GM19240 (cell line): ENCODE measurements at regions not wholly inside any gene's neighbourhood (a gene's known extent, or its start where the extent isn't known, plus 50 kb on each side); places are given as distances from the start of the nearest gene placed in this dataset.

Experiments used
- DNase-seq: peaks from one replicate; pipeline ENCODE4 v3.0.0; 2011; ENCODE audit warnings: low spot score; ENCODE audit not compliant: insufficient read length

DNA sequence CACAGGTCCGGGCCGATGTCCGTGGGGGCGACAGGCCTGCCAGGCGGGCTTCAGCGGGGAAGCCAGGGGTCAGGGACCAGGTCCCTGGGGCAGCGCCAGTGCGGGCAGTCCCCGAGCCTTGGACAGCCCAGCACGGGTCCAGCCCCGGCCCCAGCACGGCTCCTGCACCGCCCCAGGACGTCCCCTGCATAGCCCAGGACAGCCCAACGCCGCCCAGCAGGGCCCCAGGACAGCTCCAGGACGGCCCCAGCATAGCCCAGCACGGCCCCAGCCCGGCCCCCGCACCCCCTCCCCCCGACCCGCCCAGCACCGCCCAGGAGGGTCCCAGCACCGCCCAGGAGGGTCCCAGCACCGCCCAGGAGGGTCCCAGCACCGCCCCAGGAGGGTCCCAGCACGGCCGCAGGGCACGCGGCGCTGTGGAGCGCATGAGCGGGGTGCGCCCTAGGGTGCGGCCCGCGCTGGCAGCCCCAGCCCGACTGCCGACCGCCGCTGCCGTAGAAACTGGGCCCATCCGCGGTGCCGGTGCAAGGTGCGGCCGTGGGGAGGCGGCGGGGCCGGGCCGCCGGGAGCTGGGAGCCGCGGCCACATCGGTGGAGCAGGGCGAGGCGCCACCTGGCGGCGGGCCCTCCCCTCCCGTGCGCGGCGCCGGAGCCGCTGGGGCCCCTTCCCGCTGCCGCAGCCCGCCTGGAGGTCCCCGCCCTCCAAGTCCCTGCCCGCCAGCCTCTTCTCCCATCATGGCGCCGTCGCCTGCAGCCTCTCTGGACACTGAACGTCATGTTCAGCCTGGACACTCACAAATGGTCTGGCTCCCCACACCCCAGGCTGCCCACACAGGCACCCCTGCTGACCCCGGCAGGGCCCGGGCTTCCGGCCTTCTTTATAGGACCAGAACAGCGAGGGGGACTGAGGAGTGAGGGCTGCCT lies 106.8 kb upstream of the NKX1-1 start:
- DNase-seq, result no peak

DNA sequence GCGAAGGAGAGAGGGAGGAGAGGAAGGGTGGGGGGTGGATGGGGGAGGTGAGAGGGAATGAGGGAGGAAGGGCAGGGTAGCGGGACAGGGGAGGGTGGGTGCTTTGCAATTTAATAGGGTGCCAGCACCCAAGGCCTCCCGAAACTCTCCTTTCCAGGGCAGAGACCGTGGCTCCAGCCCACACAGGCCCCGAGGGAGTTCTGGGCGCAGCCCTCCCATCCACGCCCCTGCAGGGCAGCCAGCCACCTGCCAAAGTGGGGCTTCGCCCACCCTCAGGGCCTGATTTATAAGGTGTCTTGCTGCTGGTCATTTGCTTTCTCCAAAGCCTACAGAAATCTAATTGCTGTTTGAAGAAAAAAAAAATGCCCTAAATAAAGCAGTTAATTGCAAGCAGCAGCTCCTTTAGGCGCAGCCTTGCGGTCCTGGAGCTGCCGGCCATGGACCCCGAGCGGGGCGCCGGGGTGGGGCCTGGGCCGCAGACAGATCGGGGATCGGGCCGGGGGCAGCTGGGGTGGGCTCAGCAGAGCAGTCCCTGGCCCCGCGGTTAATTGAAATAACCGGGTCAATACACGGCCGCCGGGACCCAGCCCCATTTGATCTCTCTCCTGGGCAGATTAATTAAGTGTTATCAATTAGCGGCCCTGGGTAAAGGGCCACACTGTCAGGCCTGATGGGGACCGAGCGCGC lies 106.0 kb upstream of the NKX1-1 start:
- no peak for DNase-seq

DNA sequence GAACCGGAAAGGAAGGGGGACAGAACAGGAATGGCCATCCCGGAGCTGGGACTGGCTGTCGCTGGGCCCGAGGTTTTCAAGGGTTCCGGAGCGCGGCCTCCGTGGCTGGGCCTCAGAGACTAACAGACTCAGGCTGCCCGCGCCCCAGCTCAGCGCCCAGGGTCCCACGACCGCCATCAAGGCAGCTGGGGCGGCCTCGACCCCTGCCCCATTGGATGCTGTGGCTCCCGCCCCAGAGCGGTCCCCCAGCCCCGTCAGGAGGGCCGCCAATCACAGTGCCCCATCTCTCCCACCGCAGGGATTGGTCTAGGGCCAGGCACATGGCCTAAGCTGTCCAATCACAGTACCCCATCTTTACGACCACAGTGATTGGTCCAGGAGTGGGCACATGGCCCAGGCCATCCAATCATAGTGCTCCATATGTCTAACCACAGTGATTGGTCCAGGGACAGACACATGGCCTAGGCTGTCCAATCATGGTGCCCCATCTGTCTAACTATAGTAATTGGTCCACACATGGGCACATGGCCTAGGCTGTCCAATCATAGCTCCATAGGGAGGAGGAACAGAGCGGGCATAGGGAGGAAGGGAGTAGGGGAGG lies 105.3 kb upstream of the NKX1-1 start:
- DNase-seq, result no peak

- no peak for DNase-seq
Observed at GRCh38 chr4:1510931-1511330, 104.7 kb upstream of the NKX1-1 start.

GRCh38 chr4:1509366-1509765 lies 103.1 kb upstream of the NKX1-1 start:
- DNase-seq, result no peak

DNA sequence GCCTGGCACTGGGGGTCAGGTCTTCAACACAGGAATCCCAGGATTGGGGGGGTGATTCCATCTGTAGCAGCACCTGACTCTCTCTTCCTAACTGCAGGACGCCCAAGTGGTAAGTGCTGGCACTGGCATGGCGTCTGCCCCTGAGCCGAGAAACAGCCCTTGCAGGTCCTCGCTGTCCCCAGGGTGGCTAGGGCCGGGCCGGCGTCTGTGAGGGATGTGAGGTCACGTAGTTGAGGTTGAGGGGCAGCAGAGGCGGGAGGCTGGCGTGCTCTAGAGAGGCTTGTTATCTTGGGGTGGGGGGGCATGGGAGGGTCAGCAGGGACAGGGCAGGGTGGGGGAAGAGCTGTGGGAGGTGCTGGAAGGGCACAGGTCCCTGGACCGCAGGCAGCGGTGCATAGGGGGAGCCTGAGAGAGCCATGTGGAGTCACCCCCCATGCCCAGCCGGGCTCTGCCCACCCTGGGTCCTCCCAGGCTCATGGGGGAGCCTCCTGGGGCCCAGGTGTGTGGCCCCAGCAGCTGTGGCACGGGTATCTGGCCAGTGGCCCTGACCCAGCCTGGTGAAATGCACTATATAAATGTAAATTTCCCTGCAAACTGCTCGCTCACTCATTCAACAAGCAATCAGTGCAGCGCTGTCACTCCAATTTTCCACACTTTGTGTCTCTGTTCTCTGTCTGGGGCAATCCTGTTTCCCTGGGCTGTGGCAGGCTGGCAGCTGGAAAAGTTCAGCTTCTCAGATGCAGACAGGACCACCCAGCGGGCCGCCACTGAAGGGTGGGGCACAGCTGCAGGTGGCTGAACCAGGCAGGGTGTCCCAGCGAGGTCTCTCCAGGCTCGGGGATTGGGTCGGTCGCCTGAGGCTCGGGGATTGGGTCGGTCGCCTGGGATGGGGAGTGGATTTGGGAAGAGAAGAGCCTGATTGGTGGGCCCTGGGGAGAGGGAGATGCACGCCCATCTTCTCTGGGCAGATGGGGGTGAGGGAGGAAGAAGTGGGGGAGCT lies 102.2 kb upstream of the NKX1-1 start:
- no peak for DNase-seq

DNA sequence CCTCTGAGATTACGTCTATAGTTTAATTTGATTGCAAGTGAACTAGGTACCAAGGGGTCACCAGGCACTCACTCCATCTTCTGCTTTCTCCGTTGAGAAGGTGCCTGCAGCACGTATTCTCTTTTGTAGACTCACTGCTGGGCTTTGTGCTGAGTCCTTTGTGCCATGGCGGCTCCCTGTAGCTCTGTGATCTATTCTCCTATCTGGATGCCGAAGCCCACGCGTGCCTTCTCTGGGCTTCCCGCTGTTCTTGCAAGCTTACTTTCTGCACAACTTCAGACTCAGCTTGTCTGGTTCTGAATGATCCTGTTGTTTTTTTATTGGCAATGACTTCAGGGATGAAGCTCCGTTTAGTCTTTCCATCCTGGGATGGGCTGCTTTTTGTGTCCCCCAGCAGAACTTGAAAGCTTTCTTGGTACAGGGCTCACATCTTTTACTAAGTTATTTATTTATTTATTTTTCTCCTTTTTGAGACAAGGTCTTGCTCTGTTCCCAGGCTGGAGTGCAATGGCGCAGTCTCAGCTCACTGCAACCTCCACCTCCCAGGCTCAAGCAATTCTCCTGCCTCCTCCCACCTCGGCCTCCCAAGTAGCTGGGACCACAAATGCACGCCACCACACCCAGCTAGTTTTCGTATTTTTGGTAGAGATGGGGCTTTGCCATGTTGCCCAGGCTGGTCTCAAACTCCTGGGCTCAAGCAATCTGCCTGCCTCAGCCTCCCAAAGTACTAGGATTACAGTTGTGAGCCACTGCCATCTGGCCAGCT lies 100.9 kb upstream of the NKX1-1 start:
- DNase-seq, result no peak

DNA sequence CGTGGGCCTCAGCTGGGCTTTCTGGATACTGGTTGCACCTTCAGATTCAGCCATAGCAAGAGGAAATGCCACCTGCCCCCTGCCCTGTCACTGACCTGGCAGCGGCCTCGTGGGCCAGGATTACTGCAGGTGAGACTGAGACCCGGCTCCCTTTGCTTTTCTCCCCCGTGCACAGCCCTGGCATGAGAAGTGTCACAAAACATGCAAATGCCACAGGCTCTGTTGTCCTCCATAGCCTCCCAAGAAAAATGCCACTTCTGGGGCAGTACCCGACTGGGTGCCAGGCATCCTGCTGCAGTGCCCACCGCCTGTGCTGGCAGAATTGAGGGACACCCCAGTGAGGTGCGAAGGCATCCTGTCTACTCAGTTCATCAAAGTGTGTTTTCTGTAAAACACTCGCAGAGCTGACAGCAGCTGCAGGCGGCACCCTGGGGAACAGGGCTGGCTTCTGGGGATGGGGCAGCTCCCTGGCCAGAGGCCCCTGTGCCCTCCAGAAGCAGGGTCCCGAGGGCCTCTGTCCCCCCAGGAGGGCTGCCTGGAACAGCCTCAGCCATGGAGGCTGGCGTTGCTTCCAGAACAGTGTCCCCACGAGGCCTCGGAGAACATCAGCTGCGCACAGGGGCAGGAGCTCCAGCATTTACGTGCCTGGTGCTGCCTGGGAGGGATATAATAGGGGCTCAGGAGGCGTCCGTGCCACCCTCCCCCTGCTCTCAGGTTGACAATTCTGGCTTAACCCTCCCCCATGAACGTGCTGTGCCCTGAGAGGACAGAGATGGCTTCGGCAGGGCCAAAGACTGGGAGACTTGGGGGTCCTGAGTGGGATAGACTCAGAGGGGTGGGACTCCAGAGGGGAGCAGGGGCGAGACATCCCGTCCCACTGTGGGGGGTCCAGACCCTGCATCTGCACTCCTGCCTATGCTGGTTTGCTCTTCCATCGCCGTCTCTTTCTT lies 99.5 kb upstream of the NKX1-1 start:
- no peak for DNase-seq

- no peak for DNase-seq
Observed at GRCh38 chr4:1504595-1505500, 98.6 kb upstream of the NKX1-1 start.

- DNase-seq, result no peak
Observed at GRCh38 chr4:1503583-1504471, 97.6 kb upstream of the NKX1-1 start.

GRCh38 chr4:1502976-1503375 lies 96.7 kb upstream of the NKX1-1 start:
- no peak for DNase-seq

- DNase-seq, result no peak
Observed at GRCh38 chr4:1502501-1502886, 96.3 kb upstream of the NKX1-1 start.

GRCh38 chr4:1501754-1502500 lies 95.7 kb upstream of the NKX1-1 start:
- no peak for DNase-seq

DNA sequence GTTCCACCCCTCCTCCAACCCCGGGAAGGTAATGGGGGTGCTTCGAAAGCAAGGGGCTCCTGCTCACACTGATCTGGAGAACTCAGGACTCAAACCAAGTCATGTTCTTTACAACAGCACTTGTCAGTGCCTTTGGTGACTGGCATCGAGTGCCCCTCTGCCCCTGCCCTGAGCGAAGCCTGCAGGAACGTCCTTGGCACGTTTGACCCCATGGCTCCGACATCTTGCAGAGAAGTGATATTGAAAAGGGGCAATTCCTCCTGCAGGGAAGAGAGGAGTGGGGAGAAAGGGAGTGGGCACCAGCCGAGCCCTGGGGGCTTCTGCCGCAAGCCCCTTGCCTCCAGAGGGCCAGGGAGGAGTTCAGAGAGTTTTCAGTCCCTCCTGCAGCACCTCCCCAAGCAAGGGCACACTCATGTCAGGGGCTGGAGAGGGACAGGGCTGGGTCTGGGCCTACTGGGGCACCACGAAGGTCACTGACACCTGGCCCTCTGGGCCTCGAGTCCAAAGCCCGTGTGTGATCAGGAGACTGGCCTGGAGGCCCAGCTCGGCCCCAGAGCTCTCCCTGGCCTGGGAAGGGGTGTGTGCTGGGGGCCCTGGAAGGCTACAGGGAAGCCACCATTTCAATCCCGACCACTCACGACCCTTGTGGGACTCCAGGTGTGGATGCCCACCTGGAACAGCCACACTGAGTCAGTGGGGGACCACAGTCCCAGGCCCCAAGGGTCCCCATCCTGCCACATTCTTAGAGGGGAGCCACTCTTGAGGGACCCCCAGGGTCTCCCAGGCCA lies 94.9 kb upstream of the NKX1-1 start:
- no peak for DNase-seq

DNA sequence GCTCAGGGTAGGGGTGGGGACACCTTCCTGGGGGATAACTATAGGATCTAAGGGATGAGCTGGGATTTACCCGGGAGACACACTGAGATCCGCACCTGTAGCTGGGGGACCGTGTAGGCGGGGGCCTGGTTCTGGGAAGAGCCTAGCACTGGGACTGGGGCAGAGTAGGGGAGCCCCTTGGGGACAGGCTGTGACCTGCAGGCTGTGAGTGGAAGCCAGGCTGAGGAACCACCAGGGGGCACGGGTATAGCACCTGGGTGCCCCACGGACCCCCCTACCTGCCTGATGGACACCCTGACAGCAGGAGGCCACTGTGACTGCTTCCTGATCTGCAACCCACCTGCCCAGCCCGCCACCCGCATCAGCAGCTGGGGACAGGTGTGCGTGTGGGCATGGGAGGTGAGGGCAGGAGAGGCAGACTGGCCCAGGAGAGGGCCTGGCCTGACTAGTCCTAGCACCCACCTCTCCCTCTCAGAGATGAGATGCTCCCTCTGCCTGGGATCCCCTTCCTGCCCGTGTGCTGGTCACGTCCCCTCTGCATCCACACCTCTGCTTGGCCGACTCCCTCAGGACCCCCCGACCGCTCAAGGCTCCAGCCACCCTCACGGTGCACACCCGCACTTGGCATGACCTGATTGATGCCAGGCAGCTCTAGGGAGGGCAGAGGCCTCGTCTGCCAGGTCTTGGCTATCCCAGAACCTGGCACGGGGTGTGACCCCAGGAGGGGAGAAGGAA lies 94.2 kb upstream of the NKX1-1 start:
- no peak for DNase-seq
